ENCODE measurements at regions not wholly inside any gene's neighbourhood (a gene's known extent, or its start where the extent isn't known, plus 50 kb on each side); places are given as distances from the start of the nearest gene placed in this dataset.
A peak's percentile ranks its signal among the peaks of the same experiment; 100 is the strongest.
"Not testable (repeated sequence)": the region's sequence is repeated elsewhere in the genome, so short reads cannot be mapped to it uniquely, and the experiment has no call there.

GRCh38 chr4:79585834-79586233 lies 177.8 kb upstream of the GK2 start:
- in situ Hi-C loops (cut with HindIII; ENCODE audit: low pct_ligation_motif_present, low pct_unique_long_range_greater_than_20kb, low sequenced_read_pairs): no loop called here
- DNase-seq: no peak

- no peak for DNase-seq
- in situ Hi-C loops (cut with HindIII; ENCODE audit: low pct_ligation_motif_present, low pct_unique_long_range_greater_than_20kb, low sequenced_read_pairs): no loop called here
Measured at GRCh38 chr4:79585330-79585729, 177.3 kb upstream of the GK2 start.

GRCh38 chr4:79584902-79585301 lies 176.9 kb upstream of the GK2 start:
- no peak for DNase-seq
- in situ Hi-C loops (cut with HindIII; ENCODE audit: low pct_ligation_motif_present, low pct_unique_long_range_greater_than_20kb, low sequenced_read_pairs): no loop called here

GRCh38 chr4:79584352-79584751 lies 176.3 kb upstream of the GK2 start:
- in situ Hi-C loops (cut with HindIII; ENCODE audit: low pct_ligation_motif_present, low pct_unique_long_range_greater_than_20kb, low sequenced_read_pairs): no loop called here
- DNase-seq: no peak

- in situ Hi-C loops (cut with HindIII; ENCODE audit: low pct_ligation_motif_present, low pct_unique_long_range_greater_than_20kb, low sequenced_read_pairs): no loop called here
- DNase-seq: no peak
Measured at GRCh38 chr4:79578606-79579005, 170.6 kb upstream of the GK2 start.

- DNase-seq: peak; percentile 14
- in situ Hi-C loops (cut with HindIII; ENCODE audit: low pct_ligation_motif_present, low pct_unique_long_range_greater_than_20kb, low sequenced_read_pairs): no loop called here
Measured at GRCh38 chr4:79576429-79576753, 168.4 kb upstream of the GK2 start.

- DNase-seq: no peak
- in situ Hi-C loops (cut with HindIII; ENCODE audit: low pct_ligation_motif_present, low pct_unique_long_range_greater_than_20kb, low sequenced_read_pairs): no loop called here
Measured at GRCh38 chr4:79575709-79576428, 167.8 kb upstream of the GK2 start.

- in situ Hi-C loops (cut with HindIII; ENCODE audit: low pct_ligation_motif_present, low pct_unique_long_range_greater_than_20kb, low sequenced_read_pairs): no loop called here
- no peak for DNase-seq
Measured at GRCh38 chr4:79574741-79575451, 166.9 kb upstream of the GK2 start.

- DNase-seq: no peak
- in situ Hi-C loops (cut with HindIII; ENCODE audit: low pct_ligation_motif_present, low pct_unique_long_range_greater_than_20kb, low sequenced_read_pairs): no loop called here
Measured at GRCh38 chr4:79563219-79563618, 155.2 kb upstream of the GK2 start.

- DNase-seq: no peak
- in situ Hi-C loops (cut with HindIII; ENCODE audit: low pct_ligation_motif_present, low pct_unique_long_range_greater_than_20kb, low sequenced_read_pairs): no loop called here
Measured at GRCh38 chr4:79561751-79562150, 153.7 kb upstream of the GK2 start.

- in situ Hi-C loops (cut with HindIII; ENCODE audit: low pct_ligation_motif_present, low pct_unique_long_range_greater_than_20kb, low sequenced_read_pairs); DNase-seq: not testable (repeated sequence)
Measured at GRCh38 chr4:79559398-79559797, 151.4 kb upstream of the GK2 start.

GRCh38 chr4:79552311-79552710 lies 144.3 kb upstream of the GK2 start:
- in situ Hi-C loops (cut with HindIII; ENCODE audit: low pct_ligation_motif_present, low pct_unique_long_range_greater_than_20kb, low sequenced_read_pairs): no loop called here
- DNase-seq: no peak

GRCh38 chr4:79551555-79551954 lies 143.5 kb upstream of the GK2 start:
- DNase-seq: no peak
- in situ Hi-C loops (cut with HindIII; ENCODE audit: low pct_ligation_motif_present, low pct_unique_long_range_greater_than_20kb, low sequenced_read_pairs): no loop called here

- no peak for DNase-seq
- in situ Hi-C loops (cut with HindIII; ENCODE audit: low pct_ligation_motif_present, low pct_unique_long_range_greater_than_20kb, low sequenced_read_pairs): no loop called here
Measured at GRCh38 chr4:79547851-79548250, 139.8 kb upstream of the GK2 start.

GRCh38 chr4:79545292-79545691 lies 137.3 kb upstream of the GK2 start:
- in situ Hi-C loops (cut with HindIII; ENCODE audit: low pct_ligation_motif_present, low pct_unique_long_range_greater_than_20kb, low sequenced_read_pairs); DNase-seq: not testable (repeated sequence)

- in situ Hi-C loops (cut with HindIII; ENCODE audit: low pct_ligation_motif_present, low pct_unique_long_range_greater_than_20kb, low sequenced_read_pairs): no loop called here
- no peak for DNase-seq
Measured at GRCh38 chr4:79540143-79540542, 132.1 kb upstream of the GK2 start.

GRCh38 chr4:79535516-79535915 lies 127.5 kb upstream of the GK2 start:
- no peak for DNase-seq
- in situ Hi-C loops (cut with HindIII; ENCODE audit: low pct_ligation_motif_present, low pct_unique_long_range_greater_than_20kb, low sequenced_read_pairs): no loop called here

GRCh38 chr4:79528241-79528706 lies 120.2 kb upstream of the GK2 start:
- in situ Hi-C loops (cut with HindIII; ENCODE audit: low pct_ligation_motif_present, low pct_unique_long_range_greater_than_20kb, low sequenced_read_pairs): no loop called here
- DNase-seq: no peak

GRCh38 chr4:79526641-79527565 lies 118.9 kb upstream of the GK2 start:
- in situ Hi-C loops (cut with HindIII; ENCODE audit: low pct_ligation_motif_present, low pct_unique_long_range_greater_than_20kb, low sequenced_read_pairs): no loop called here
- DNase-seq: no peak

All from ACHN (cell line).